K562 (cell line): ENCODE measurements at regions not wholly inside any gene's neighbourhood (a gene's known extent, or its start where the extent isn't known, plus 50 kb on each side); places are given as distances from the start of the nearest gene placed in this dataset.

ENCODE experiments used
- ATAC-seq: fragments of 200-7000 bp; cut with Tn5 transposase; 3 replicates; pipeline ENCODE4 v1.9.1; 2020; ENCODE audit warnings: moderate library complexity
- BruUV-seq: library from RNA; stranded (reverse); fragments of 400-500 nt; replicated peaks from 2 replicates; lab custom pipeline; 2021; lab: Mats Ljungman, UMichigan
- CTCF ChIA-PET: fragments of 300-600 bp; formaldehyde crosslinking; extraction: SDS; loops from one replicate; lab custom pipeline; 2021; ENCODE audit warnings: low intra/inter-chr PET ratio; lab: Yijun Ruan, JAX
- POLR2A ChIA-PET: fragments of 300-600, 350-650 bp; sonication (Branson Sonifier 250); formaldehyde crosslinking; extraction: SDS; loops from one replicate; lab custom pipeline; 2021; ENCODE audit warnings: antibody characterized with exemption, inconsistent platforms; lab: Yijun Ruan, JAX
- DNase-seq, 4 experiments: peaks; one replicate each; pipeline versions ENCODE4 v3.0.0 to v3.0.0-alpha.2; 2011 to 2018; ENCODE audit warnings: low spot score in 3 of 4, mixed read lengths in 3 of 4; ENCODE audit errors: extremely low read depth in 1 of 4
- FAIRE-seq: peaks from 2 replicates; lab custom pipeline; 2011; peaks lifted over from hg19 to GRCh38; lab: Jason Lieb, UNC
- H2AFZ ChIP-seq: 2 replicates; pipeline ENCODE4 v1.6.0; 2011; ENCODE audit warnings: low read depth, low read length, control low read depth, inconsistent platforms
- H3K27ac ChIP-seq: fragments of 200-600 bp; 3 replicates; pipeline ENCODE4 v1.8.0; 2011; ENCODE audit warnings: low read depth, mild to moderate bottlenecking, control low read depth, inconsistent platforms, low read length, moderate library complexity, mixed read lengths; ENCODE audit errors: extremely low read depth
- H3K27me3 ChIP-seq, 2 experiments: fragments of 300-600 bp in 1 of 2; 2 replicates in 1 of 2; 3 replicates in 1 of 2; pipeline versions ENCODE4 v1.6.0 to v1.8.0; 2011; ENCODE audit warnings: inconsistent platforms in 2 of 2, low read length in 2 of 2, mild to moderate bottlenecking in 1 of 2, mixed read lengths in 1 of 2, moderate library complexity in 1 of 2; ENCODE audit not compliant: control insufficient read depth in 2 of 2, insufficient read depth in 2 of 2
- H3K36me3 ChIP-seq: fragments of 300-600 bp; 3 replicates; pipeline ENCODE4 v1.8.0; 2011; ENCODE audit warnings: mild to moderate bottlenecking, low read length, inconsistent platforms; ENCODE audit not compliant: control insufficient read depth, insufficient read depth
- H3K4me1 ChIP-seq, 2 experiments: fragments of 200-600 bp in 1 of 2; replicated peaks in 1 of 2; 2 replicates in 1 of 2; 3 replicates in 1 of 2; pipeline versions ENCODE4 v1.5.1 to v1.8.0; 2011; ENCODE audit warnings: inconsistent platforms in 2 of 2, low read length in 2 of 2, mild to moderate bottlenecking in 1 of 2, mixed read lengths in 1 of 2, moderate library complexity in 1 of 2; ENCODE audit not compliant: control insufficient read depth in 2 of 2, insufficient read depth in 2 of 2
- H3K4me2 ChIP-seq: 2 replicates; pipeline ENCODE4 v1.6.1; 2011; ENCODE audit warnings: low read length, control low read depth, inconsistent platforms, mixed read lengths; ENCODE audit not compliant: insufficient read depth
- H3K4me3 ChIP-seq: fragments of 200-600 bp; sonication (generic), shearing (Covaris generic); 2 replicates; pipeline ENCODE4 v1.5.1; 2016; ENCODE audit warnings: control low read depth, inconsistent platforms
- H3K79me2 ChIP-seq: fragments of 200-600 bp; 3 replicates; pipeline ENCODE4 v1.8.0; 2011; ENCODE audit warnings: low read length, inconsistent platforms; ENCODE audit not compliant: control insufficient read depth, insufficient read depth
- H3K9ac ChIP-seq, 2 experiments: 2 replicates each; pipeline versions ENCODE4 v1.6.0 to v1.6.1; 2011; ENCODE audit warnings: low read depth in 2 of 2, low read length in 2 of 2, control low read depth in 1 of 2, inconsistent platforms in 1 of 2, mild to moderate bottlenecking in 1 of 2, mixed read lengths in 1 of 2; ENCODE audit not compliant: insufficient read depth in 1 of 2
- H3K9me1 ChIP-seq: one replicate; pipeline ENCODE4 v1.6.0; 2011; ENCODE audit warnings: inconsistent platforms, mild to moderate bottlenecking, low read length, moderate library complexity; ENCODE audit not compliant: control insufficient read depth, insufficient read depth
- H3K9me3 ChIP-seq: replicated peaks from 2 replicates; pipeline ENCODE4 v1.5.1; 2011; ENCODE audit warnings: low read depth, low read length, inconsistent platforms; ENCODE audit not compliant: control insufficient read depth, insufficient read depth
- H4K20me1 ChIP-seq: replicated peaks from 2 replicates; pipeline ENCODE4 v1.6.1; 2011; ENCODE audit warnings: low read length, inconsistent platforms, mixed read lengths; ENCODE audit not compliant: control insufficient read depth, insufficient read depth
- AFF1 ChIP-seq, 2 experiments: fragments of 450-650 bp; IDR thresholded peaks; 2 replicates each; pipeline ENCODE4 v1.6.1; 2018; ENCODE audit warnings: mild to moderate bottlenecking in 2 of 2, low read depth in 1 of 2; ENCODE audit not compliant: partially characterized antibody in 2 of 2
- CHD7 ChIP-seq: fragments of 200-600 bp; sonication (generic); IDR thresholded peaks from one replicate; pipeline ENCODE4 v1.6.1; 2012; ENCODE audit warnings: mild to moderate bottlenecking, low read depth, low read length, inconsistent platforms
- KLF13 ChIP-seq: fragments of 450-650 bp; IDR thresholded peaks from 2 replicates; pipeline ENCODE4 v1.6.1; 2016; ENCODE audit warnings: missing genetic modification characterization, low read depth, mild to moderate bottlenecking, missing compliant biosample characterization, moderate library complexity, borderline replicate concordance
- ZNF431 ChIP-seq: sonication (generic); formaldehyde crosslinking; IDR thresholded peaks from 2 replicates; pipeline ENCODE4 v1.8.0; 2022; ENCODE audit warnings: mild to moderate bottlenecking, missing genetic modification reagents
- ZNF584 ChIP-seq: fragments of 200-800 bp; sonication (Bioruptor generic); IDR thresholded peaks from 2 replicates; pipeline ENCODE4 v1.6.1; 2016; ENCODE audit warnings: low read depth, mild to moderate bottlenecking, missing genetic modification characterization, missing compliant biosample characterization
- WGBS: fragments of 100-300 bp; shearing (Covaris generic); methylation state at CpG from one replicate; pipeline ENCODE4 v1.1.6; 2016; ENCODE audit warnings: low coverage, mixed read lengths; ENCODE audit not compliant: insufficient coverage; ENCODE audit errors: missing lambda C conversion rate; 5-methylcytosine and 5-hydroxymethylcytosine counted together
- in situ Hi-C: fragments of 300-500 bp; cut with MboI; formaldehyde crosslinking; loops from 4 replicates; pipeline ENCODE4 v1.15.0; 2018; ENCODE audit warnings: inconsistent platforms, mixed read lengths
- intact Hi-C: fragments of 100-400 bp; cut with micrococcal nuclease; formaldehyde crosslinking; loops from 2 replicates; pipeline ENCODE4 v1.14.2; 2022

GRCh38 chr1:55717111-55717510 is 501.9 kb upstream of the USP24 start (continued):
- TF ChIP-seq KLF13 (tag) (no peak), ZNF431 (CRISPR knock-in tag) (no peak), AFF1 (IDR thresholded peaks at IDR 0.05; ENCODE audit: low read depth in 1 of 2, partially characterized antibody in 2 of 2) (no peak)

GRCh38 chr1:55716610-55717009 is 501.4 kb upstream of the USP24 start:
- Histone ChIP-seq H3K4me3 (no peak overlapping the region), H3K9ac (no peak overlapping the region), H3K79me2 (no peaks in the 10 kb centered on the region), H3K4me2 (no peak overlapping the region), H3K4me1 (no peaks in the 10 kb centered on the region), H3K36me3 (no peaks in the 10 kb centered on the region), H3K27me3 (no peaks in the 10 kb centered on the region), H3K9me1 (no peaks in the 10 kb centered on the region), H3K27ac (no peak overlapping the region), H2AFZ (no peak overlapping the region), H3K9me3 (no peaks in the 10 kb centered on the region), H4K20me1 (no peaks in the 10 kb centered on the region)
- WGBS = 0% methylated on average over 1 of the region's 1 CpG
- ChIA-PET CTCF (no interaction called here), POLR2A (no interaction called here)
- in situ Hi-C loops = no loop called here
- no peak for DNase-seq
- BruUV-seq = no TSS peak
- no peak for FAIRE-seq
- no peak for ATAC-seq
- intact Hi-C loops = no loop called here
- TF ChIP-seq ZNF584 (CRISPR knock-in tag) (no peak), CHD7 (no peak)
